HG03575 (cell line): ENCODE measurements at regions not wholly inside any gene's neighbourhood (a gene's known extent, or its start where the extent isn't known, plus 50 kb on each side); places are given as distances from the start of the nearest gene placed in this dataset.

Experiments
- ATAC-seq: cut with Tn5 transposase; IDR thresholded peaks from one replicate; pipeline ENCODE4 v1.9.1; 2021; ENCODE audit not compliant: unreplicated experiment, insufficient number of reproducible peaks, low FRiP score; ENCODE audit errors: extremely low read depth

DNA sequence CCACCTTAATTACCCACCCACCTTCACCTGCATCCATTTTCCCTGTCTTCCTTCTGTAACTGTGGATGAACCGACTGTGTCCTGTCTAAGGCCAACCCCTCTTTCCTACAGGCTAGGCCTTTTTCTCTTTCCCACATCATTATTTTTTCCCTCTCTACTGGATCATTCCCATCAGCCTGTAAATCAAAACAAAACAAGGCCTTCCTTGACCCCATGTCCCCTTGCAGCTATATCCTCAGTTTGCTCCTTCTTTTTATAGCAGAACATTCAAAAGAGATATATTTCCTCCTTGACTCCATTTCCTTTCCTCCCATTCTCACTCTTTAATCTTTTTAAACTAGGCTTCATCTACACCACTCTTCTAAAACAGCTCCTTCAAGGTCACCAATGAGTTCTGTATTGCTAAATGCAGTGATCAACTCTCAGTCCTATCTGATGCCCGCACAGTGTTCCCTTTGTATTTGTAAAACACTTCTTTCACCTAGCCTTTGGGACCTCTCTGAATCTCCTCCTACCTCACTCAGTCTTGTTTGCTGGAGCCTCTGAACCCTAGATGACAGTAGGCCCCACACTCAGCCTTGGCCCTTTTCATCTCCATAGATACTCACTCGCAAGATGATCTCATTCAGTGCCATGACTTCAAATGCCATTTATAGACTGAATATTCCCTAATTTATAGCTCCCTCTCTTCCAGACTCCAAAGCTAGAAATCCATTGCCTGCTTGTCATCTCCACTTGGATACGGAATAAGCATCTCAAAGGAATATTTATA is 55.7 kb downstream of the CXCR4 start:
- no peak for ATAC-seq

DNA sequence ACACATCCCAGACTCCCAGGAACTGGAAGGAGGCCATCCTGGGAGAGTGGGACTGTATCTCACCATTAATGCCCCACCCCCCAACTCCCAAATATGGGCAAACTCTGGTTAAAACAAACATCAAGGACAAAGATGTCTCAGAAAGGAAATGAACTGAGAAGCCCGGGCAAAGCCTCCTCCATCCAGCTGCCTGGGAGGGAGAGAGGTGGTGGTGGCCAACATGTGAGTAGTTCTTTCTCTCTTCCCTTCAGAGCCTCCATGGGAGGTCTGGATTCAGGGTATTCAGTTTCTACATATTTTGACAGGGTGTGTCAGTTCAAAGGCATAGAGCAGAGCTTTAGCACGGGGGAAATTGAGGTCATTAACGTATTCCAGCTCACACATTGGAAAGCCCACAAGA is 57.5 kb downstream of the CXCR4 start:
- no peak for ATAC-seq

DNA sequence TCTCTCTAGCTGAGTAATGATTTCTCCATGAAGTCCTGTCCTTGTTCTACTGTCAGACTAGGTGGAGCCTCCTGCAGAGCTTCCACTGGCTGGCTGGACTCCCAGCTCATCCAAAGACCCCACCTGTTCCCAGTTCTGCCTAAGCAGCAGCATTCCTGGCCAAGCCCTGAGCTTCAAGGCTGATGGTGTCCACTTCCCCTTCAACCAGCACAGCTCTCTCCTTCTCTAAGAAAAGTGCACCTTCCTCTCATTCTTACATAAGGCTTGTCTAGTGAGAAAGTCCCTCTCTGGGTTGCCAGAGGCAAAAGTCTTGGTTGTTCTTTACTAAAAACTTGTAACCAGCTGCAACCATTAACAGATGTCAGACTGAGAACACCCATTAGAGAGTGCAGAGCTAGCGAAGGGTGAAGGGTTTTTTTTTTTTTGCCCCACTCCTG is 58.9 kb downstream of the CXCR4 start:
- peak; percentile 34 for ATAC-seq

DNA sequence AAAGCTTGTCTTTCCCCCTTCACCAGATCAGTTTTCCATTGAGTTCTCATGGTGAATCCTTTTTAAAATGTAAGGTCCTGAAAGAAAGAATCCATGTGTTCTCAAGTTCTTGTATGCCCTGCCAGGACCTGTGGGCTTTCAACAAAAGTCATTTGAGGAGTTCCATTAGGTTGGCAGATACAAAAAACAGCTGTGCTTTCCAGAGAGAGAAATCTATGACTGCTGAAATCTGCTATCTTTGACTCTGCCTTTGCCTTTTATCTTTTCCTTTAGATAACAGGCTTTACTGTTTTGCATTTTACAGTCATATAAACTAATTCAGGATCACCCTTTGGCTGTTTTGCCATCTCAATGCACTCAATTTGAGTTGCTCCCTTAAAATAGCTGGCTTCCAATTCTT is 59.7 kb downstream of the CXCR4 start:
- no peak for ATAC-seq

DNA sequence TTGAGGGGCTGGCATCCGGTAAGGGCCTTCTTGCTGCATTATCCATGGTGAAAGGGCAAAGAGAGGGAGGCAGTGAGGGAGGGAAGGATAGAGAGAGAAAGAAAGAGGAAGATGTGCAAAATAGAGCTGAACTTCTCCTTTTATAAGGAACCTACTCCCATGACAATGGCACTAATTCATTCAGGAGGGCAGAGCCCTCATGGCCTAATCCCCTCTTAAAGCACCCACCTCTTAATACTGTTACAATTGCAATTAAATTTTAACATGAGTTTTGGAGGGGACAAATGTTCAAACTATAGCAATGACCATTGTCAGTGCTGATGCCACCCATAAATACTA is 60.2 kb downstream of the CXCR4 start:
- ATAC-seq: no peak

DNA sequence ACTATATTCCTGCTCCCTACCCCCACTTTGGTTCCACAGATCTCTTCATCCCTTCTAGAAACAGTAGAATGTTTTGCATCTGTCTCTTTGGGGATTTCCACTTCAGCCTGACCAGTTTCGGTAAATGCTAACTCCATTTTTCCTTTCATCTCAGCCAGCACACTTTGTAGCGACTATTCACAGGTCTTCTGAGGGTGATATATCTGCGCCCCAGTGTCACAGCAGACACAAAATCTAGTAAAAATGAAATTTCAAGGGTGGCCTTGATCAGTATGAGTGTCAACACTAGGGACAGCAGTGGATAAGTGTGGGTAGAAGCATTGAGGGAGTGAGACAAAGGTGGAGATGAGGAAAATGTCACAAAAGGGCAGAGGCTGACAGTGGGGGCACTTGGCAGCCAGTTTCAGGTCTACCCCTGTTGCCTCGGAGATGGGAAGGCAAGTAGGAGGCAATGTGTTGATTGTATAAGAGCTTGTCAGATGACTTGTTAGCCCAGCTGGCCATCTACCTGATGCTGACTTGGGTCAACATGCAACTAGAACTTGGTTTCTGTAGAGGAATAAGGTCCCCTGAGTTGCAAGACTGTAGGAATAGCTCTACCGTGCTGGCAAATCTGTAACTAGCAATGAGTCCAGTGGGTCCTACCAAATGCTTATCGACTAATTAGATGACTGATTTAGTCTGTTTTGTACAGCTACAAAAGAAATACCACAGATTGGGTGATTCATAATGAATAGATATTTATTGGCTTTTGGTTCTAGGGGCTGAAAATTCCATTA is 60.7 kb downstream of the CXCR4 start:
- ATAC-seq: no peak

DNA sequence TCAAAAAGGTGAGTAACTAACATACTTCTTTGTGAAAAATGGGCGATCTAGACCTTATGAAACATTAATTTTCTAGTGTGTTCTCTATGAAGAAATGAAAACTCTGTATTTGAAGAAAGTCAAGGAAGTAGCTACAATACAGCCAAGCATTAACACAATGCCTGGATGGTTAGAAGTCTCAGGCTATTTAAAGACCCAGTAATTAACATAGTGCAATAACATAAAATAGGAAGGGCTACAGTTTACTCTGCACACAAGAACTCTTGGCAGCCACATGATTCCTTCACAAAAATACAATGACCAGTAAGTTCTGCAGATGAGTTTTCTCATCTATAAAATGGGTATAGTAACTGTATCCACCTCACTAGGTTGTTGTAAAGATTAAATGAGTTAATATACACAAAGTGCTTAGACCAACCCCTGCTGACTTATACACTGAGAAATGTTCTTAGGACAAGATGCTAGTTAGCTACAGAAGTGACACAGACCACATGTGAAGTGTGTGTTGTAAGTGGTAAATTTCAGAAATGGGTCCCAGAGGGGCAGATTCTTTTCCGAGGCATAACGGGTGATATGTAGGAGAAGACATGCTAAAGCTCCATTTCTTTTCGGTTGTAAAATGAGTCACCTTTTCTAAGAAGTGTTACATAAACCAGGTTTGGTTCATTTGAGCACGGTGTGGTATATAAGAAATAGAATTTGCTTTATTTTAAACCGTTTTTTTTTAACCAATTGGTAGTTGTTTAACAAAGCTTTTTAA is 61.8 kb downstream of the CXCR4 start:
- peak; percentile 29 for ATAC-seq

DNA sequence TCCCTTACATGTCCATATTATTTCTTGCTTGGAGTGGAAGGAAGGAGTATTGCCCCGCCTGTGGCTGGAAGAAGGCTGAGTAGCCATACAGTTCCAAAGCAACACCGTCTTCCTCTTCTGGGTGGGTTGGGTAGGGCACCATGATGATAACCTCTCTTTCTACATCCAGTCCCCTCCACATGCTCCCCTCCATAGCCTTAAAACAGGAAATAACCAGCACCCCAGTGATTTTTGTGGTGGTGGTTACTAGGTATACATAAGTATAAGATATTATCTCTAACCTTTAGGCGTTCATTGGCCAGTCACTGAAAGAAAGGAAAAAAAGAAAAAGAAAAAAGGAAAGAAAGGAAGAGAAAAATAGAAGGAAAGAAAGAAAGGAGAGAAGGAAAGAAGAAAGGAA is 63.1 kb downstream of the CXCR4 start:
- ATAC-seq: no peak

DNA sequence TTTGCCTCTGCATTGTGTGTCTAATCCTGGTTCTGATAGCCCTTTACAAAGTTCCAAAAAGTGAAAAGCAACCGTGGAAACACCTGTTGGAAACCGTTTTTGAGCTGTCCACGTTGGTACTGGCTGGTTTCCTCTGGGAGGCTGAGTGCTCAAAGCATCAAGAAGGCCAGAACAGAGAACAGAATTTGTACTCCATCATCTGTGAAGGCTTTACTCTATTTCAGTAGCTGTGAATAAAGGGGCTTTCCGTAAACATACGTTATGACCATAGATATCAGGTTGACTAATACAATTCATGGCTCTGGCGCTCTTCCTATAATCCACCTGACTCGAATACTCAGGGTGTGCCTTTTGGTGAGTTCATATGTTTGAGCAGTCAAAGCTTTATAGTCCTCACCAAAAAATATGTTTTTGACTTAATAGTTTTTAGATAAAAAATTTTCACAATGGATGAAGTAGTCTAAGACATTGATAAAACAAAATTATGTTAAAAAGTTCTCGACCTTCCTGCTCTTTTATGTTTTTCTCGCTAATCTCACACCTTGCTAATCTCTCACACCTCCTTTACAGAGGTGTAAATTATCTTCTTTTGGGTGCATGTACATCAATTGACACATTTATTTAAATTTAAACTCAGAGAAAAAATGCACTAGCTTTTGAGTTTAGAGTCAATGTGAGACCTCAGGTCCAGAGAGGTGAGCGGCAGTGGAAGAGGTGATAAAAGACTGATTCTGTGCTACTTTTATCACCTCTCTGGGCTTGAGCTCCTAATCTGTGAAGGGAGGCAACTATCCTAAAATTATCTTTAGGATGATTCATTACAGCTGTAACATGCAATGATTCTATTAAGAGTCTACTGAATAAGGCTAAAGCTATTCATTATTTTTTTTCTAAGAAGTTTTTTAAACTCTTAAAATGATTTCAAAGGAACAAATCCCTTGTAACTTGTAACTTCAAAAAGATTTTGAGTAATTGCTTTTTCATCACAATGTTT is 65.3 kb downstream of the CXCR4 start:
- no peak for ATAC-seq

DNA sequence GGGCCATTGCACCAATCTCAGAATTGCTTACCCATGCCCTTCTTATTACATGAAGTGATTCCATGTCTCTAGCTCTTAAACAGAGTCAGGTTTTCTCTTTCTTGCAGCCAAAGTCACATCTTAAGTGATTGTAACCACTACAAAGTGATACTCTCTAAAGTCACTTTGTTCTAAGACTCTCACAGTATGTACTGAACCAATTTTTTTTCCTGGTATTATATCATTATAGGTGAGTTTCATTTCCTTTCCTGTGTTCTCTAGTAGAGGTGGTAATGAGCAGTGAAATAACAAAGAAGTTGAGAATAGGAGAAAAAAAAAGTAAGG is 66.3 kb upstream of the DARS1 start:
- no peak for ATAC-seq

DNA sequence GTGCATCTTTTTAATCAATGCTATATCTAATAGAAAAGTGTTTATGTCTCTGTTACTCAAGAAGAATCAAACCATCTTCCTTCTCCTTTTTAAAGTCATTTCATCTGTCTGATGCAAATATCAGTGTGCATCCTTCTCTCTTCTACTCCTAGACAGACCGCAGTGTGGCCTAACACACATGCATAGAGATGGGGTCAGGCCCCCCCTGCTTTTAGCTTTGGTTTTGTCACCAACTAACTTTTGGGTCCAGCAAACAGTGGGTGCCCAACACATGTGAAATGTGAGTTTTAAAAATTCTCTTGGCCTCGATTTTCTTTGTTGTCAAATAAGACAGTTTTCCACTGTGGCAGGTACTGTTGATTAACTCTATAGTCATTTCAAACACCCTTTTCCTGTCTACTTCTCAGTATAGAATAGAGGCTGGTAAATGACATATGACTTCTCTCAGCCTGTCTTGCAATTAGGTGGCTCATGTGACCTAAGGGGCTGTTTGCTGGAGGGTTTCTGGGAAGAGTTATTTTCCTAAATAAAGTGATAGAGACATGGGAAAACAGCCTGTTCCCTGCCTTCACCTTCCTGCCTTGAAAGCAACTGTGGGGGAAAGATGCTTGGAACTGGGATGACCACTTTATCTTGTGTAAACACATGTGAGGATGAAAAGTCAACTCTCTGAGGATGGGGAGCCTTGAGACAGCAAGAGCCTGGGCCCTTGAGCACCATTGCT is 65.7 kb upstream of the DARS1 start:
- ATAC-seq: peak; percentile 32

DNA sequence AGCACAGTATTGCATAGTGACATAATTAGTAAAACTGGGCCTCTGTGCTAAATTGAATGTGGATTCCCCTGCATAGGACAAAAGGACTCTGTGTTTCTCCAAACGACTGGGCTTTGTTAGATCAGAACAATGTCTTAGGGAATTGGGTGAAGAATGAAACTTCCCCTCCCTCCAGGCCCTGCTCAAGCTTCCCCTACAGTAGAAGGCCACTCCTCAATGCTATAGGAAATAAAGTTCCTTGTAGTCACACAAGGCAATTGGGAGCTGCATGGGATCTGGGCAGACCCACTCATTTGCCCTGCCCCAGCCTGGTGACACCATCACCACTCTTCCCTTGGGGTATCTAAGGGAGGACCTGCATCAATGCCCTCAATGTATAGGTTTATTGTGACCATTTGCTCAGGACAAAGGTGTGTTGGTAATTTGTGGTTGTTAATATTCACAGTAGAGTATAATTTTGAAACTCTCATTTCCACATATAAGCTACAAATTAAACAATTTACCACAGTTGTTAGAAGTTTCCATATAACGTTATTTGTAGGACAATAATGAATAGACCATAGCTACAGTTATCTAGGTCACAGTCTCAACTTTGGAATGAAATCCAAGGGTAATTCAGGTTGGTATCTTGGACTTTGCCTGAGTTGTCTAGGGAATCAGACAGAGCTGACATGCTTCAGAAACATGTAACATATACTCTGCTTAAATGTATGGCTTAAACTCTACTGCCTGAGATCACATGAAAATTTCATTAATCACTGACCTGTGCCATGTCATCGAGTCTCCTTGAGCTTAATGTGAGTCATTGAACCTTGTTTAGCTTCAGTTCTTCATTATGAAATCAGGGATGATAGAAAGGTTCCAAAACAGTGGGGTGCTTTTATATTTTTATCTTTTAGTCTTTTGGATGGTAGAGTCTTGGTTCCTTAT is 64.8 kb upstream of the DARS1 start:
- no peak for ATAC-seq

DNA sequence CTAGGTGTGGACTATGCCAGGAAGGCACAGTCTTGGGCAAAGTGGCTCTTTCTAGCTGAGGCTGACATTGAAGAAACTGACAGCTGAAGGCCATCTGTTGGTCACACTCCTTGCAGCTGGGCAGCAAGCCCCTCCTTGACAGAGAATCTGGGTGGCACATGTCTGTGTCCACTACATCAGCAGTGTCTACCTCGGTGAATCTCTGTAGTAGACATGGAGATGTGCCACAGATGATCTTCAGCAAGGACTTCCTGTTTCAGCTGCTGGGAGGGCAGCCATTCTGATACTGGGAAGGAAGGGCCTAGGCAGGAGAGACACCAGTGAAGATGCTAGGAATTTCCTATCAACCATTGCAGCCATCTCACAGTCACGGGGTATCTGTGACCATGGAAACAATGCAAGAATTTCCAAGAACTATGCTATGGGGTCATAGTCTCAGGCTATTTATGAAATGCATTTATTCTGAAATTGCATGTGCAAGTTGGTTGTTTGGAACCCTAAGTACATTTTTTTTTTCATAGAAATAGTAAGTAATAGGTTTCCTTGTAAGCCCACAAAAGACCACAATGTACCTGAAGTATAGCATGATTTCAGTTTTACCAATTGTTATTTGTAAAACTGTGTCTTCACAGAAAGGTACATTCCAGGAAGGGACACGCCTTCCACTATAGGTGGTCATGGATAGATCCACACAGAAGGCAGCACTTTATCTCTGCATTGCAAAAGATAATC is 63.8 kb upstream of the DARS1 start:
- no peak for ATAC-seq

DNA sequence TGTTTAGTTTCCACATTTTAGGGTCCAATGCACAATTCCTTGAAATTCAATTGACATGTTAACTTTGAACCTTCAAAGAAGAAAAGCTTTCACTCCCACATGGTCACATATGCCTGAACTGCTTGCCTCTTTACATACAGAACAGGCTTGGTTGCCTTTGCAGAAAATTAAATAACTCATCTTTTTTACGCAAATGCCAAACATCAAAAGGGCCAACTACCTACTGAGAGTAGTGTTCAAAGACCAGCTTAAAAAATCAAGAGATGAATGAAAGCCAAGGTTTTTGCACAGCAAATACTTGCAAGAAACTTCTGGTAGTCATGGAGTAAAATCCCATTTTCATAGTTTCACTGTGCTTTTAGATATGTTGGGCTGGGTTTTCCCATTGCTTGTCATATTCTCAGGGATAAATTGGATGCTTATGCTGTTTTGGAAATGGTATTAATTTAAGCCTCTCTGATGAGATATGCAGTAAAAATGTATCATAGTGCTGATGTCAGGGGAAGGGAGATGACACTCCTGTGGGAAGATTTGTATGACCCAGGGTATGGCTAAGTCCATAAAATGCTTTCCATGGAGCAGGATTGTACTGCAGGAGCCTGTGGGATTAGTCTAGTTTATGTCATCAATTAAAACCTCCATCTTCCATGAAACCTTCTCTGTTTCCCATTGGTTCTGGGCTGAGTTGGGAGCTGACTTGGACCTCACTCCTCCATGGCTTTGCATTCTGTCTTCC is 60.6 kb upstream of the DARS1 start:
- ATAC-seq: no peak

DNA sequence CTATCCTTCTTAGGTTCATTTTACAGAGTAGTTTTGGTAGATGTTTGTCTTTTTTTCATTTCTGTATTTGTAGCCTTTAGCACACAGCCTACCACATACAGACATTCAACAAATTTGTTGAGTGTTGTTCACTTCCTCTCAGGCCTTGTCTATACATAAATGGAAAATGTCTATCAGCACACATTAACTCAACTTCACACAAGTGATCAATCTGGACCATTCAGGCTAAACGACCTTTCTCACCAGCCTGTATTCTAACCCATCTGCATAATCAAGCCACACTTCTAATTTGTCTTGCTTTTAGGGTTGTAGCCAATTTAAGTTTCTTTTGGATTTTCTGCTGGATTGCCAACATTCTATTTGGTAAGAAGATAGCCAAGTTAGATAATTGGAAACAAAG is 59.9 kb upstream of the DARS1 start:
- ATAC-seq: no peak
